Lower leg skin (tissue), 4 donors: ENCODE measurements at regions not wholly inside any gene's neighbourhood (a gene's known extent, or its start where the extent isn't known, plus 50 kb on each side); places are given as distances from the start of the nearest gene placed in this dataset.

Source experiments
- DNase-seq, 2 donors: peaks; one replicate each; pipeline ENCODE4 v3.0.0-alpha.2; 2019; ENCODE audit warnings: low spot score in 2 of 2
- H3K4me3 ChIP-seq: fragments of 200-600 bp; sonication (generic); 2 replicates; pipeline ENCODE4 v1.5.1; 2017; ENCODE audit warnings: mild to moderate bottlenecking, low read depth; ENCODE audit not compliant: poor library complexity, severe bottlenecking
- CTCF ChIP-seq, 3 donors: fragments of 450-650 bp; IDR thresholded peaks; one replicate each; pipeline ENCODE4 v1.5.1; 2016; ENCODE audit warnings: antibody characterized with exemption in 3 of 3, mild to moderate bottlenecking in 3 of 3, moderate library complexity in 2 of 3
- POLR2A ChIP-seq, 2 donors: fragments of 450-650 bp; IDR thresholded peaks; one replicate each; pipeline ENCODE4 v1.6.1; 2016 to 2017; ENCODE audit warnings: antibody characterized with exemption in 2 of 2, mild to moderate bottlenecking in 1 of 2, moderate library complexity in 1 of 2
- whole genome bisulfite sequencing, 2 donors: methylation state at CpG; one replicate each; pipeline ENCODE4 v1.1.5; 2018; 5-methylcytosine and 5-hydroxymethylcytosine counted together
- intact Hi-C: fragments of 100-400 bp; cut with DNase I; formaldehyde crosslinking; loops from one replicate; pipeline ENCODE4 v1.15.0; 2023; ENCODE audit warnings: low total_unique reads

DNA sequence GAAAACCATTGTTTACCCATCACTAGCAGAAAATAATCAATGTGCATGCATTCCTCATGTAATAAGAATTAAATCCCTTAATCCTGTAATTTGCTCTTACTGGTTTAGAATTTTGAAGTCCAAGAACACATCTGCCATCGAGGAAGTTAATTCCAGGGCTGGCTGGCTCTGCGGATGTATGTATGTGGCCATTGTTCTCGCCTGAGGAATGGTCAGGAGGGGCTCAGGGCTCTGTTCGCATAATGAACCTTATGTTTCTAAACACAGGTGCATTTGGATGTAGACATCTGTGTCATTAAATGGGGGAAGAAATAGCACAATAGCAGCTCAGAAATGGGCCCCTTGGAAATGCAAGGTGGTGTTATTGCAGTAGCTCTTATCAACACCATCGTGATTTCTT is 148.6 kb upstream of the GAS1 start:
- TF ChIP-seq CTCF (IDR thresholded peaks at IDR 0.05), result no peak
- TF ChIP-seq POLR2A (IDR thresholded peaks at IDR 0.05), result no peak
- intact Hi-C loops, result no loop called here
- no peak overlapping the region for H3K4me3 ChIP-seq
- 92% methylated on average over 5 of the region's 5 CpGs for WGBS, 2 donors
- no peak for DNase-seq

DNA sequence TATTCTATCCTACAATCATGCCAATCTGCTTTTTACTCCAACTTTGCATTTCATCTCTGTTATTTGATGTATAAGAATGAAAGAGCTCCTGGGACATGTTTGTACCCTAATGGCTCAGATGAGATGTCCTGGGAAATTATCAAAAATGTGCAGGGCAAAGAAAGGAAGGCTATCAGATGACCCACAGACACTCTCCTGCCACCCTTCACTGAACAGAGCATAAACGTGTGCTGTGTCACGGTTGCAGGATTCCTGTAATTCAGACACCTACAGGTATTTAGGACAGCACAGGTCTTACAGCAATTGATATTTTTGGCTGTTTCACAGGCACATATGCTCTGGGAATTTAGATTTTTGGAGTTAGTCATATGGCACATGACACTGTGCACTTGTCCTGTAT is 149.2 kb upstream of the GAS1 start:
- 92 to 93% methylated on average over 2 of the region's 2 CpGs for WGBS, 2 donors

DNA sequence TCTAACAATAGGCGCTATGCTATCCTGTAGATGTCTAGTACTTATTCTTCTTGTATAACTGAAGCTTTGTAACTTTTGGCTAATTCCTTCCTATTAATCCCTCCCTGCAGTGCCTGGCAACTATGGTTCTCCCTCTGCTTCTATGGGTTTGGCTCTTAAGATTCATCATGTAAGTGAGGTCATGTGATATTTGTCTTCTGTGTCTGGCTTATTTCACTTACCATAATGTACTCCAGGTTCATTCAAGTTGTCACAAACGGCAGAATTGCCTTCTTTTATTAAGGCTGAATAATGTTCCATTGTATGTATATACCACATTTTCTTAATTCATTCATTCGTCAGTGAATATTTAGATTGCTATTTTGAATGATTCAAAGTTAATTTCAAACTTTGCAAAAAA is 149.9 kb upstream of the GAS1 start:
- intact Hi-C loops, result no loop called here
- whole genome bisulfite sequencing, 2 donors, result 78 to 79% methylated on average over 3 of the region's 3 CpGs
- H3K4me3 ChIP-seq, result no peak overlapping the region
- TF ChIP-seq POLR2A (IDR thresholded peaks at IDR 0.05), result no peak
- no peak for TF ChIP-seq CTCF (IDR thresholded peaks at IDR 0.05)
- DNase-seq, result no peak

More for the DNA sequence above, 149.2 kb upstream of the GAS1 start:
- TF ChIP-seq CTCF (IDR thresholded peaks at IDR 0.05) (no peak), POLR2A (IDR thresholded peaks at IDR 0.05) (no peak)
- DNase-seq, result no peak
- H3K4me3 ChIP-seq, result no peak overlapping the region
- intact Hi-C loops, result no loop called here

DNA sequence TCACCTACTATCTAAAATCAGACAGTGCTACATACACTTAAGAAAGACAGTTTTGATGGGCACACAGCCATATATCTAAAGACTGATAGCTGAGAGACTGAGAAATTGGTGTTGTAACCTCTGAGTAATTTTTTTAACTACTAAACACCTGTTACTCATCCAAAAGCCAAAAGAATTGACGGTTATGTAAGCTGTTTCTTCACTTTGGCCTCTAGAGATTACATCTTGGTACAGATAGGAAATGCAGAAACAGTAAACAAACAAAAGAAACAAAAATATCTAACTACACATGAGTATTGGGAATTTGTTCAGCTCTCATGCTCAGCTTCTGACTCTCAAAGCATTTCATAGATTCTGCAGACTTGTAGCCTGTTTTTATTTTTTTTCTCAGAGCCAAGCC is 152.1 kb upstream of the GAS1 start:
- no peak for TF ChIP-seq CTCF (IDR thresholded peaks at IDR 0.05)
- no peak for TF ChIP-seq POLR2A (IDR thresholded peaks at IDR 0.05)
- intact Hi-C loops, result no loop called here
- WGBS, 2 donors, result 31 to 34% methylated on average over 1 of the region's 1 CpG
- DNase-seq, result no peak
- no peak overlapping the region for H3K4me3 ChIP-seq

- TF ChIP-seq POLR2A (IDR thresholded peaks at IDR 0.05), result no peak
- TF ChIP-seq CTCF (IDR thresholded peaks at IDR 0.05), result no peak
- no peak for DNase-seq
- no peak overlapping the region for H3K4me3 ChIP-seq
- intact Hi-C loops, result no loop called here
- WGBS, 2 donors, result 37 to 49% methylated on average over 1 of the region's 1 CpG
Measured at GRCh38 chr9:87100001-87100400, 152.7 kb upstream of the GAS1 start.

DNA sequence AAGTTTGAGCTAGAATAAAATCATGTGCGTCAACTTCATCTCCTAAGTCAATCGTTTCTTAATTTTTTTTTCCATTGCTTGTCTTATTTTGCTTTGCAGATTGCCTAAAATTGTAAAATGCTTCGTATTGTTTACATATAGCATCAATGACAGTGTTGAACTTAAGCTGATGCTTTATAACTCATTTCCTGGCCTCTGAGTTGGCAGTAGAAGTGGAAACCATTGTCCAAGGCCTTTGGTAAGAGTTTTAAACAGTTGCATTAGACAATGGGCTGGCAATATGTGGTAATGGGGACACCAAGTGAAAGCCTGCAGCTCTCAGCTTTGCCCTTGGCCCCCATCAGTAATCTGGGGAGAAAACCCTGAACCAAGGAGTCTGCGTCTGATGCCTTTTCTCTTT is 154.8 kb upstream of the GAS1 start:
- 89 to 92% methylated on average over 4 of the region's 4 CpGs for WGBS, 2 donors
- intact Hi-C loops, result no loop called here
- no peak overlapping the region for H3K4me3 ChIP-seq
- TF ChIP-seq CTCF (IDR thresholded peaks at IDR 0.05), result no peak
- no peak for TF ChIP-seq POLR2A (IDR thresholded peaks at IDR 0.05)
- no peak for DNase-seq
